ENCODE measurements at regions not wholly inside any gene's neighbourhood (a gene's known extent, or its start where the extent isn't known, plus 50 kb on each side); places are given as distances from the start of the nearest gene placed in this dataset.

DNA sequence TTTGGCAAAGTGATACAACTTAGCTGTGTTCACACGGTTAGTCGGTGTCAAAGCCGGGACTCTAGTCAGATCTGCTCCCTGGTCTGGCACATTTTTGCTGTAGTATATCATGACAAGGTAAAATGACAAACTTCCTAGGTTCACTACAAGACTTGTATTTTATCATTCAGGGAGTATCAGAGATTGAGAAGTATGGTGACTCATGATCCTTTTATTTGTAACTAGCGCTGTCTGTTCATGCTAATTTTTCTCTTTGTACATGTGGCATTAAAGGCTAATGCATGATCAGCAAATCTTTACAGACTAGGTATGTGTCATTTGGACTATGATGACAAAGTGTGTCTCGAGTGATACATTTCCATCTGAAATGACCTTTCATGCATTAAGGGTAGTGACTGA is 326.7 kb downstream of the SIPA1L2 start:
- no peak for DNase-seq

DNA sequence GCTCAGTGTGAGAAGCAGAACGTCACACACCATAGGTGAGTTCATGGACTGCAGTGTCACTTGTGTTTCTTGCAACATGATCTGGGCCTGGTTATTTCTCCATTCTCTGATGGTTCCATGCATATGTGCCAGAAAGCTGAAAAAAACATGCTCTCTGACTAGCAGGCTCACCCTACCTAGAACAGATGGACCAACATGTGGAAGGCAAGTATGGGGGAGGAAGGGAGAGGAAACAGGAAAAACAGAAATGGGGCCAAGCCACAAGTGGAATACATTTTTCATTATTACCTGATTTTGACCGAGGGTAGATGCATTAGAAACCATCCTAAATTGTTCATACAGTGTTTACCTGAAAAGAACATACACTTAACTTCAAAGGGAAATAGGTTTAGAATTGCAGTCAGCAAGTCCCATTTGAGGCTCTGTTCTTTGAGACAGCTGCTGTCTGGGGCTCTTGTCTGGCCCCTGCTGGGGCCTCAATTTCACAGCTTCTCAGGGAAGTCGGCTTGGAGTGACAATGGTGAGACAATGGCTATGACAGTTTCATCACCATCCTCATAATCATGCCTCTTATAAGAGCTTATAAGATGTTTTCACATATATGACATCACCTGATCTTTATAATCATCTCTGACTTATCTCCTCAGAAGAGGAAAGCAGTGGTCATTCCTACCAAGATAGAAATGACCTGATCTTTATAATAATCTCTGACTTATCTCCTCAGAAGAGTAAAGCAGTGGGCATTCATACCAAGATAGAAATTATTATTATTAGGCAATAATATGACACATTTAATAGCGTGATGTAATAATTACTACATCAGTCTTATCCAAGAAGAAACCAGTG is 327.3 kb downstream of the SIPA1L2 start:
- no peak for DNase-seq

- DNase-seq, result no peak
Measured at GRCh38 chr1:232301246-232301645, 328.7 kb downstream of the SIPA1L2 start.

DNA sequence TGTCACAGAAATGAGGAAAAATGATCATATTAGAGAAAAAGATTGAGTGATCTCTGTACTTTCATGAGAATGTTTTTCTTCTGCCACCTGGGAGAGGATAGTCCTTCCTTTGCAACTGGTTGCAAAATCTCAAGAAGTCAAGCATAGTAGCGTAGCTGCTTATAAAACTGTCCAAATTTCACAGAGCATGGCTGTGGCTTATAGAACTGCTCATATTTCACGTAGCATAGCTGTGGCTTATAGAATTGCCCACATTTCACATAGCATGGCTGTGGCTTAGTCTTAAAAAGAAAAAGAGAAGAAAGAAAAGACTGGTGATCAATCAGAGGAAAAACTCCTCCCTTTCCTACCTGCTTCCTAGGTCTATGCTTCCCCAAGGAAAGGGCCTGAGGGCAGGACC is 329.5 kb downstream of the SIPA1L2 start:
- no peak for DNase-seq

GRCh38 chr1:232296461-232296860 is 333.5 kb downstream of the SIPA1L2 start:
- DNase-seq, result no peak

DNA sequence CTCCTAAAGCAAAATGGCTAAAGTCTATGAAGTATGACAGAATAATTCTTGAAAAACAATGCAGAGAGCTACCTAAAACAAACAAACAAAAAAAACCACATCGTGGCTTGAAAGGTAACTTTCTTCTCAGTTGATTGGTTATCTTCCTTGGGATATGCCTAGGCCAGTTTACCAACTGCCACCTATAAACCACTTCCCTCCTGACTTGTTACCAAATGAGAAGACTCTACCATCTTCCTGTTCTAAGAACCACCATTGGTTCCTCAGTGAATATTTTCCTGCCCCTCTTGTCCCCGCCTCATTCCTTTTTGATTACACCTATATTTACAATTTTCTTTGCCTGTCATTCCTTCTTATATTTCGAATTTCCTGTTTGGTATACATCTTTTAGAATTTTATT is 336.6 kb downstream of the SIPA1L2 start:
- no peak for DNase-seq

- no peak for DNase-seq
Measured at GRCh38 chr1:232292818-232293217, 337.1 kb downstream of the SIPA1L2 start.

- DNase-seq, result no peak
Measured at GRCh38 chr1:232292239-232292638, 337.7 kb downstream of the SIPA1L2 start.

GRCh38 chr1:232291681-232292080 is 338.3 kb downstream of the SIPA1L2 start:
- DNase-seq, result no peak

DNA sequence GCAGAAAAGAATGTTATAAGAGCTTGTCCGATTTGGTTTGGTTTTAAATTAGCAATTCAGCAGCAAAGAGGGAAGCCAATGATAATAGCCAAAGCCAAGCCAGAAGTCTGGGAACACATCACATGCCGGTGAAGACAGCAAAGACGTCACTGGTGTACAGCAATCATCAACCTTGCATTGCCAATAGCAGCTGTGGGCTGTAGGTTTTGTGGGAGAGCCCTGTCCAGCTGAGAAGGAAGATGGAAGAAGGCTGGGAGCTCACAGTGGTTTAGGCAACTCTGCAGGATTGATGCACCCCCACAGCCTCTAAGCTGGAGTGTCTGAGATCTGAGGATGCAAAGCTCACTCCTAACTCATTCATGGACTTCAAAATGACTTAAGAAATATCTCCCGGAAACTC is 338.7 kb downstream of the SIPA1L2 start:
- DNase-seq, result no peak

- no peak for DNase-seq
Measured at GRCh38 chr1:232290570-232290969, 339.4 kb downstream of the SIPA1L2 start.

DNA sequence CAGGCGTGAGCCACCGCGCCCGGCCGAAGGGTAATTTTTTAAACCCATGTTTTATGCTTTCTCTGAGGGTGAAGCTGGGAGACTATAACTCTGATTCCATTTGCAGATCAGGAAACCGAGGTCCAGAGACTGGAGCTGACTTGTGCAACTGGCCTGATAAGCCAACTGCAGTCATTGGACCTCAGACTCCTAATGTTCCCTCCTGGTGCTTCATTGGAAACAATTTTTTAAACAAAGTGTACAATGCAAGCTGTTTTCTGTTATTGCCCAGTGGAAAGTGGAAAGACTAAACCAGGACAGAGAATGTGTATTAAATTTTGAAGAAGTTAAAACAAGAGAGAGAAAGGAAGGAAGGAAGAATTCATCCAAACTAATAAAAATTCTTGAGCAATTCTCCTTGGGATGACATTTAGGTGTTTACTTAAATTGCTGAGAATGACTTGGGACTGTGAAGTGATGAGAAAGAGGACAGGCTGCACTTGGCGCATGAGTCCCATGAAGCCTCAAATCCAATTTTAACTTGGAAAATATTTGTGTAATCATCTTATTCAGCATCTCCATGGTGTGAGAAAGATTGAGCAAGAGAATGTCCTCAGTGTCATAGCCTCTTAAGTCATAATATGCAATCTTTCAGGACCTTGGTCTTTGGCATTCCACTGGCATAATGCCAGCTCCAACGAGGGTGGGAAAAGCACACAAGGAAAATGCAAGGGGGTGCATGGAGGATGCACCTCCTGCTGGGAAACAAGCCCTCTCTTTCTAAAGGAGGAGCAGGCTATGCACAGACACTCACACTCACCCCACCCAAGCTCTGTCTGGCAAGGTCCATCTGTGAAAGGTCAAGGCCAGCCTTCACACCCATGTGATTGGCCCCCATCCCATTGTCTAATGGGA is 342.0 kb downstream of the SIPA1L2 start:
- DNase-seq, result no peak

DNA sequence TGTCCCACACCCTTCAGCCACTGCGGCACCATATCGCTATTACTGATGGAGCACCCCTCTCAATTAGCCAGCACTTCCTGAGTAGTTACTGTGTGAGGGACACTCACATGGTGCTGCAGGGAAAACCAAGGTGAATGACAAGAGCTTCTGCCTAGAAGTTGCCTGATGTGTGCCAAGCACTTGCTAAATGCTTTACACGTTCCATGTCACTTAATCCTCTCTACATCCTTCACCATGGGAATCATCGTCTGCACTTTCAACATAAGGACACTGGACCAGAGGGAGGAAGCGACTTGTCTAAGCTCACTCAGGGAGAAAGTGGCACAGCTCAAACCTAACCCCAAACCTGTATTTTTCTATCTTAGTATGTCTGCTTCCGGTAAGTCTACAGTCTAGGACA is 344.8 kb downstream of the SIPA1L2 start:
- DNase-seq, result no peak

DNA sequence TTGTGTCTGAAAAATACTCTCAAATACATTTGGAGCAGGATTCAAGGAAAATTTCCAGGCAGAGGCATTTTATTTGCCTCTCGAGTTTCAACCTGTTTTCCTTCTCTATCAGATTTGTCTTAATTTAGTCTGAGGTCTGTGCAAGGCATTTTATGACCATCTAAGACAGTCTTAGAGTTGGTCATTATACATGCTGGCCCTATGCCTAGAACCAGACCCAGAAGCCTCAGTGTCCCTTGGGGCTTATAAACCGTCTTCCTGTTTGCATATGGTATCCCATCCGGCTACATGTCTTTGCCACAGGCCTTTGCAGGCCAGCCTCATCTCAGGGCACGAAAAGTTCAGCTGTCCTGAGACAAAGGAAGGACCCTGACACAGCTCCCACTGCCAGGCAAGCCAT is 346.1 kb downstream of the SIPA1L2 start:
- no peak for DNase-seq

DNA sequence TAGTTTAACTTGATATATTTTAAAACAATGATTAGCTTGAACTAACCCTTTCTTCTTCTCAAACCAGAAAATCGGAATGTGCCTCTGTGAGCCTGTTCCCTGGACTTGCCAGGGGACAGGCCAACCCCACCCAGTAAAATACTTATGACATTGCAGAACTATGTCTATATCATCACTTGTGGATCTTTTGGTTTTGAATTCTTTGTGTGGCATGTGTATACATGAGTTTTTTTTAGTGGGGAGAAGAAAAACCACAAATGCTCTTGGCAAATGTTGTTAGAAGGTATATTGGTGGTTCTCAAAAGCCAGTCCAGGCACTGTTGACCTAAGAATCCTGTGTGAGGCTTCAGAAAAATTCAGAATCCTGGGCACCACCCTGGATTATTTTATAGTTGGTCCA is 347.4 kb downstream of the SIPA1L2 start:
- no peak for DNase-seq

- no peak for DNase-seq
Measured at GRCh38 chr1:232280910-232281309, 349.0 kb downstream of the SIPA1L2 start.

GRCh38 chr1:232279909-232280400 is 350.0 kb downstream of the SIPA1L2 start:
- no peak for DNase-seq

- no peak for DNase-seq
Measured at GRCh38 chr1:232278925-232279324, 351.0 kb downstream of the SIPA1L2 start.

DNA sequence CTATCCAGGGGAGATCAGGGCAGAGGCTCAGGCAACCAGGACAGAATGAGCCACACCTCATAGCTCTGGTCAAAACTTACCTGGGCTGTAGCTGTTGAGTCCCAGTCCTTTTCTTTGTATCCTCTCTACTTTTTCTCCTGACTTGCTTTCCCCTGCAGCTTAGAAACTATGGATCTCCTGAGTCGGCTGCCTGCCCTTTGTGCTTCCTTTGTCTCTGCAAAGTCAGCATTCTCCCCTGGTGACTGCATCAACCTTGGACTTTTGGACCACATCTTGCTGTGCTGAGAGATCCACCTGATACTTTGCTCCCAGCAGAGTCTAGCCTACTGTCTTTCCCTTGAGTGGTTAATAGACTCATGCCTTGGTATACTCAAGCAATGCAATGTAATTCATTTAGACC is 353.3 kb downstream of the SIPA1L2 start:
- DNase-seq, result no peak

GRCh38 chr1:232274999-232275710 is 354.8 kb downstream of the SIPA1L2 start:
- DNase-seq, result no peak

- DNase-seq, result no peak
Measured at GRCh38 chr1:232274236-232274855, 355.6 kb downstream of the SIPA1L2 start.

DNA sequence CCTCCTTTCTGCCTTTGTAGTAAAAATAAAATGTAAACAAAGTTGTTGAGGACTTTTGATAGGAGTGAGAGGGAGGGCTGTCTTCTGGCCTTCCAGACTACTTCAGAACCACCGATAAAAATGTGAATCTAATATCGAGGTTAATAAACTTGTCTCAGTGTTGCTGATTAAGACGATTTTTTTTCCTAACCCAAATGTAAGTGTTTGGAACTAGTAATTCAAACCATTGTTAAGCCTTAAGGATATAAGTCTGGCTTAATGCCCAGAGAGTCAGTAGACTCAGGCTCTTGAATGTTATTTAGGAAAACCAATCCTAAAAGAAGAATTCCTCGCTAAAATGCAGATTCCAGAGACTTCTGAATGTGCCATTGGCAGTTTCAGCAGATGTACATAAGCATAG is 356.9 kb downstream of the SIPA1L2 start:
- no peak for DNase-seq
